Ascending aorta (tissue), 2 donors: ENCODE measurements at regions not wholly inside any gene's neighbourhood (a gene's known extent, or its start where the extent isn't known, plus 50 kb on each side); places are given as distances from the start of the nearest gene placed in this dataset.

Experiments
- DNase-seq, 2 donors: peaks; one replicate each; pipeline ENCODE4 v3.0.0-alpha.2; 2019; ENCODE audit warnings: low spot score in 2 of 2
- H3K27ac ChIP-seq, 2 donors: fragments of 200-600 bp; sonication (generic); one replicate each; pipeline ENCODE4 v1.5.1; 2016 to 2017; ENCODE audit warnings: mild to moderate bottlenecking in 1 of 2
- H3K27me3 ChIP-seq: fragments of 200-600 bp; sonication (generic); one replicate; pipeline ENCODE4 v1.5.1; 2017
- H3K36me3 ChIP-seq, 2 donors: fragments of 200-600 bp; sonication (generic); one replicate each; pipeline ENCODE4 v1.5.1; 2016
- H3K4me1 ChIP-seq, 2 donors: fragments of 200-600 bp; sonication (generic); one replicate each; pipeline ENCODE4 v1.5.1; 2016 to 2017; ENCODE audit warnings: mild to moderate bottlenecking in 1 of 2
- H3K4me3 ChIP-seq, 2 donors: fragments of 200-600 bp; sonication (generic); one replicate each; pipeline ENCODE4 v1.5.1; 2016 to 2017; ENCODE audit warnings: mild to moderate bottlenecking in 1 of 2
- H3K9me3 ChIP-seq, 2 donors: fragments of 200-600 bp; sonication (generic); one replicate each; pipeline ENCODE4 v1.5.1; 2016
- intact Hi-C: fragments of 100-400 bp; cut with DNase I; formaldehyde crosslinking; loops from one replicate; pipeline ENCODE4 v1.15.1; 2023
- TF ChIP-seq, protein P1 (sequence below), 3 experiments: fragments of 200-600 bp in 2 of 3; fragments of 450-650 bp in 1 of 3; sonication (generic) in 2 of 3; IDR thresholded peaks; one replicate each; pipeline ENCODE4 v1.5.1; 2016 to 2019; ENCODE audit warnings: antibody characterized with exemption in 3 of 3, mild to moderate bottlenecking in 1 of 3, moderate library complexity in 1 of 3

DNA sequence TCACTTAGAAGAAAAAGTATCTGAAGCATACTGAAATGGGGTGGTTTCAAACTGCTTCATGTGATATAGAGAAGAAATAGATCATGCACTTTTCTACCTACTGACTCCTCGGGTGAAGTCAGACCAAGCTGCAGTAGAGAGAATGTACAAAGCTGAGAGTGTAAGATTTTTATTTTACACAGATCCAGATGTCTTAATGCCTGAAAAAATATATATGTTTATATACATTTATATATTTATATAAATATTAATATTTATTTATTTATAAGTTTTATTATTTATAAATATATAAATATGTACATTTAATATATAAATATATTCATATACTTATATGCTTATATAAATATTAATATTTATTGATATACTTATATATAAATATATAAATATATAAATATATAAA, 171.9 kb upstream of the SPOCK3 start:
- H3K36me3 ChIP-seq: no peaks in the 10 kb centered on the region
- intact Hi-C loops: no loop called here
- no peak overlapping the region for H3K27ac ChIP-seq
- H3K9me3 ChIP-seq: no peaks in the 10 kb centered on the region
- no peaks in the 10 kb centered on the region for H3K4me1 ChIP-seq
- TF ChIP-seq, protein P1, sequence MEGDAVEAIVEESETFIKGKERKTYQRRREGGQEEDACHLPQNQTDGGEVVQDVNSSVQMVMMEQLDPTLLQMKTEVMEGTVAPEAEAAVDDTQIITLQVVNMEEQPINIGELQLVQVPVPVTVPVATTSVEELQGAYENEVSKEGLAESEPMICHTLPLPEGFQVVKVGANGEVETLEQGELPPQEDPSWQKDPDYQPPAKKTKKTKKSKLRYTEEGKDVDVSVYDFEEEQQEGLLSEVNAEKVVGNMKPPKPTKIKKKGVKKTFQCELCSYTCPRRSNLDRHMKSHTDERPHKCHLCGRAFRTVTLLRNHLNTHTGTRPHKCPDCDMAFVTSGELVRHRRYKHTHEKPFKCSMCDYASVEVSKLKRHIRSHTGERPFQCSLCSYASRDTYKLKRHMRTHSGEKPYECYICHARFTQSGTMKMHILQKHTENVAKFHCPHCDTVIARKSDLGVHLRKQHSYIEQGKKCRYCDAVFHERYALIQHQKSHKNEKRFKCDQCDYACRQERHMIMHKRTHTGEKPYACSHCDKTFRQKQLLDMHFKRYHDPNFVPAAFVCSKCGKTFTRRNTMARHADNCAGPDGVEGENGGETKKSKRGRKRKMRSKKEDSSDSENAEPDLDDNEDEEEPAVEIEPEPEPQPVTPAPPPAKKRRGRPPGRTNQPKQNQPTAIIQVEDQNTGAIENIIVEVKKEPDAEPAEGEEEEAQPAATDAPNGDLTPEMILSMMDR (IDR thresholded peaks at IDR 0.05): no peak
- DNase-seq: no peak
- no peaks in the 10 kb centered on the region for H3K27me3 ChIP-seq
- H3K4me3 ChIP-seq: no peak overlapping the region

DNA sequence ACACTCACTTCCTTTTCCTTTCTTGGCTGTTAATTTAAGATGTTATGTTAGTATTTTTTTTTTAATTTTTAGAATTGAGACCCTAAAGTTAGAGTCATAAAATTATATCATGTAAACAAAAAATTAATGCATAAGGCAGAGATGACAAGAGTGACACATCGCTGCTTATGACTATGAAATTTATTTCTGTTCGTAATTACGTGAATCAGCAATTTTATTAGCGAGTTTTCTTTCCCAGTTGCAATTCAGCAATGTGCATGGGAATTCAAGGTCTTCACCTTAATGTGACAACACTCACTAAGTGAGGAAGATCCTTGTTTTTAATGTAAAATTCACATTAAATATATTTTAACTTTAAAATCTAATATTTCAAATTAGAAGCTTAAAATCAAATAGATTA, 181.2 kb upstream of the SPOCK3 start:
- TF ChIP-seq, protein P1 (IDR thresholded peaks at IDR 0.05): no peak
- Histone ChIP-seq H3K36me3 (no peaks in the 10 kb centered on the region), H3K4me1 (no peaks in the 10 kb centered on the region), H3K4me3 (no peak overlapping the region), H3K27ac (no peak overlapping the region), H3K27me3 (no peaks in the 10 kb centered on the region), H3K9me3 (no peaks in the 10 kb centered on the region)
- intact Hi-C loops: no loop called here
- no peak for DNase-seq

DNA sequence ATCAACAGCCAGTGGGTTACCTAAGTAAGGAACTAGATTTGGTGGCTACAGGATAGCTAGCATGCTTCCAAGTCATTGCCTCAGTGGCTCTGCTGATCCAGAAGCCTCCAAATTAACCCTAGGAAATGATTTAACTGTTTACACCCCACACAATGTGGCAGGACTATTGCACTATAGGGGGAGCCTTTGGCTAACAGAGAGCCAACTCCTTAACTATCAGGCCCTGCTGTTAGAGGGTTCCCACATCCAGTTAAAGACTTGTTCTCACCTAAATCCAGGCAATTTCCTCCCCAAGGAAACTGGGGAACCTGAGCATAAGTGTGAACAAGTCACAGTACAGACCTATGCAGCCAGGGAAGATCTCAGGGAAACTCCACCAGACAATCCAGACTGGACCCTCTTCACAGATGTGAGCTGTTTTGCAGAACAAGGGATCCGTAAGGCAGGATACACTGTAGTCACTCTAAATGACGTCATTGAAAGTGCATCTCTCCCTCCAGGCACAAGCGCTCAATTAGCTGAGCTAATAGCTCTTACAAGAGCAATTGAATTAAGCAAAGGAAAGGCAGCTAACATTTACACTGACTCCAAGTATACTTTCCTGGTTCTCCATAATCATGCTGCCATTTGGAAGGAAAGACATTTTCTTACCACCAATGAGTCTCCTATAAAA, 185.3 kb upstream of the SPOCK3 start:
- Histone ChIP-seq H3K27me3 (no peaks in the 10 kb centered on the region), H3K36me3 (no peaks in the 10 kb centered on the region), H3K4me1 (no peaks in the 10 kb centered on the region), H3K27ac (no peak overlapping the region), H3K9me3 (no peaks in the 10 kb centered on the region), H3K4me3 (no peak overlapping the region)
- TF ChIP-seq, protein P1 (IDR thresholded peaks at IDR 0.05): no peak
- intact Hi-C loops: no loop called here
- DNase-seq: no peak

DNA sequence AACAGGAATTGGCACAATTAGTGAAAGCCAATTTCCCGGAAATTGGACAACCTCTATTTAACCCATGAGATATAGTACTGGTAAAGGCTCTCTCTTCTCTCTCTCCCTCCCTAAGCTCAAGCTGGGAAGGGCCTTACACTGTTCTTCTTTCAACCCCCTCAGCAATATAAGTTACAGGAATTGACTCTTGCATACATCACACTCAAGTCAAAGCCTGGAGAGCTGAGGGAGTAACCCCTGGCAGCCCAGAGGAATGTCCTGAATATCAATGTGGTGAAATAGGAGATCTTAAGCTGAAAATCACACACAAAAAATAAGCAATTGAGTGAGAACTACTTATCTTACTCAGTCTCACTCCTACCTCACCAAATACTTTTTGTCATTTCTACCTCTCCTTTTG, 186.9 kb upstream of the SPOCK3 start:
- no peaks in the 10 kb centered on the region for H3K4me1 ChIP-seq
- no peak for DNase-seq
- no peaks in the 10 kb centered on the region for H3K27me3 ChIP-seq
- no peak overlapping the region for H3K27ac ChIP-seq
- no peaks in the 10 kb centered on the region for H3K9me3 ChIP-seq
- TF ChIP-seq, protein P1 (IDR thresholded peaks at IDR 0.05): no peak
- no peaks in the 10 kb centered on the region for H3K36me3 ChIP-seq
- intact Hi-C loops: no loop called here
- no peak overlapping the region for H3K4me3 ChIP-seq

DNA sequence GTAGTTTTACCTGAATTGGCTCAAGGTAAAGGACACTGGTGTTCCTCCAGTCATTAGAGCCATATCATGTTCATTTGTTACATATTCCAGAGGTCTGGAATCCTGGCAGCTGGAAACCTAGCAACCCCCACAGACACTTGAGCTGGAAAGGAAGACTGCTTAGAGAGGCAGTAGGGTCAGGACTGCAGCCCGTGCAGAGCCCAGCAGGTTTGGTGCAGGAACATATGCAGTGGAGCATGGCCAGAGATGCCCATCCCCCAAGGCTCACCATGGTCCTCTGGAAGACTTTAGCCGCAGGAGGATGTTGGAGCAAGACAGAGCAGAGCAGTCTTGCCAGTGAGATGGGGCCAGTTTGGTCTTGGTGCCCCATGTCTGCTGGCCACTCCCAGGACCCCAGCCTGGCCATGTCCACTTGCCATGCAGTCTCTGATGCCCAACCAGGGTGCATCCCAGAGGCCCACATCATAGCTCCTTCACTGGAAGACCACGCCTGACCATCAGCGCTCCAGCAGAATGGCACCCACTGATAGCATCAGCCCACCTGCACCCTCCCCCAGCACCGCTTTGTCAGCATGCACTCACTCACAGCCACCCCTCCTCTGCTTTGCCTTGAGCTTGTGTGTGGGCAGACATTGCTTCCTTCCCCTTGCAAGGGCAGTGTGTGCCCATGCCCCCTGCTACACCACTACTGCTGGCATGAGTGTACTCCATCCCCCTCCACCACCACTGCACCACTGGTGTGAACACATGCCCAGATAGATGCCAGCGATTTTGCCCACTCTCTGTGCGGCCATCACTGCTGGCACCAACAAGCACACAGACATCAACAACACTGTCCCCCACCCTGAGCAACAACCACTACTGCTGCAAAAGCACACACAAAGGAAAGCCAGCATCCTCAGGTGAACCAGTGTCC, 190.3 kb upstream of the SPOCK3 start:
- H3K27ac ChIP-seq: no peak overlapping the region
- TF ChIP-seq, protein P1 (IDR thresholded peaks at IDR 0.05): no peak
- no peaks in the 10 kb centered on the region for H3K36me3 ChIP-seq
- no peaks in the 10 kb centered on the region for H3K9me3 ChIP-seq
- H3K4me3 ChIP-seq: no peak overlapping the region
- H3K27me3 ChIP-seq: no peaks in the 10 kb centered on the region
- no peak for DNase-seq
- intact Hi-C loops: no loop called here
- no peaks in the 10 kb centered on the region for H3K4me1 ChIP-seq
